Activated CD4-positive, alpha-beta memory T cell treated with anti-CD3 and anti-CD28 coated beads for 36 hours (primary cell): ENCODE measurements at regions not wholly inside any gene's neighbourhood (a gene's known extent, or its start where the extent isn't known, plus 50 kb on each side); places are given as distances from the start of the nearest gene placed in this dataset.

Experiments
- CTCF ChIA-PET: fragments of 350-600 bp; sonication (Branson Sonifier 250); formaldehyde crosslinking; loops from one replicate; lab custom pipeline; 2021; ENCODE audit warnings: antibody characterized with exemption, inconsistent platforms; lab: Charles Lee
- POLR2A ChIA-PET: fragments of 350-600 bp; sonication (Branson Sonifier 250); formaldehyde crosslinking; loops from one replicate; lab custom pipeline; 2021; ENCODE audit warnings: antibody characterized with exemption; lab: Charles Lee
- DNase-seq: peaks from one replicate; pipeline ENCODE4 v3.0.0-alpha.2; 2020
- H3K27ac Mint-ChIP-seq: one replicate; pipeline ENCODE4 v1.8.0; 2021; ENCODE audit warnings: mixed read lengths
- H3K27me3 Mint-ChIP-seq: one replicate; pipeline ENCODE4 v1.8.0; 2021; ENCODE audit warnings: mixed read lengths
- H3K36me3 Mint-ChIP-seq: one replicate; pipeline ENCODE4 v1.8.0; 2021; ENCODE audit warnings: mixed read lengths
- H3K4me1 Mint-ChIP-seq: one replicate; pipeline ENCODE4 v1.8.0; 2021; ENCODE audit warnings: low read depth, mixed read lengths
- H3K4me3 Mint-ChIP-seq: one replicate; pipeline ENCODE4 v1.8.0; 2021; ENCODE audit warnings: mild to moderate bottlenecking, mixed read lengths
- H3K9me3 Mint-ChIP-seq: one replicate; pipeline ENCODE4 v1.8.0; 2021; ENCODE audit warnings: mixed read lengths
- intact Hi-C: fragments of 100-400 bp; cut with micrococcal nuclease; formaldehyde crosslinking; loops from one replicate; pipeline ENCODE4 v1.15.1; 2023

- peaks cover 3% of the 10 kb centered on the region for H3K9me3 Mint-ChIP-seq
- CTCF ChIA-PET = no interaction called here
- DNase-seq = no peak
- POLR2A ChIA-PET = no interaction called here
- no peaks in the 10 kb centered on the region for H3K4me1 Mint-ChIP-seq
- H3K4me3 Mint-ChIP-seq = no peak overlapping the region
- H3K36me3 Mint-ChIP-seq = no peaks in the 10 kb centered on the region
- intact Hi-C loops = no loop called here
- no peak overlapping the region for H3K27ac Mint-ChIP-seq
- no peaks in the 10 kb centered on the region for H3K27me3 Mint-ChIP-seq
Observed at GRCh38 chrY:17223502-17223901, 656.5 kb downstream of the CDY2B start.

DNA sequence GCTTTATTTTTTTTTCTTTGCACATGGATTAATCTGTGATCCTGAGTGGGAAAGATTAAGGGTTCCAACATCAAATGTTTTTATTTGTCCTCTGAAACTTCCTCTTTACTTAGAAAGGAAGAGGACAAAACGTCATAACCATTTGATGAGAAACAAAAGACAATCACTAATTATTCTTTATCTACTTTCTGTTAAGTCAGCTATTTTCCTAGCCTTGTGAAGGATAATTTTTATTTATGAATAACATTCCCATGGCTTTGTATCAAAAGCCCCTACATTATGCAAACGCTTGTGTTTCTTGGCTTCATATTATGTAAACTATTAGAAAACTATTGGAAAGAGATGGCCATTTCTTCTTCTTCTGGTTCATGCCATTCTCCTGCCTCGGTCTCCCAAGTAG is 677.6 kb downstream of the CDY2B start:
- no peaks in the 10 kb centered on the region for H3K27me3 Mint-ChIP-seq
- intact Hi-C loops = no loop called here
- ChIA-PET CTCF (no interaction called here), POLR2A (no interaction called here)
- no peak overlapping the region for H3K27ac Mint-ChIP-seq
- H3K36me3 Mint-ChIP-seq = no peaks in the 10 kb centered on the region
- peaks cover 2% of the 10 kb centered on the region for H3K9me3 Mint-ChIP-seq
- H3K4me1 Mint-ChIP-seq = no peaks in the 10 kb centered on the region
- DNase-seq = no peak
- H3K4me3 Mint-ChIP-seq = no peak overlapping the region

DNA sequence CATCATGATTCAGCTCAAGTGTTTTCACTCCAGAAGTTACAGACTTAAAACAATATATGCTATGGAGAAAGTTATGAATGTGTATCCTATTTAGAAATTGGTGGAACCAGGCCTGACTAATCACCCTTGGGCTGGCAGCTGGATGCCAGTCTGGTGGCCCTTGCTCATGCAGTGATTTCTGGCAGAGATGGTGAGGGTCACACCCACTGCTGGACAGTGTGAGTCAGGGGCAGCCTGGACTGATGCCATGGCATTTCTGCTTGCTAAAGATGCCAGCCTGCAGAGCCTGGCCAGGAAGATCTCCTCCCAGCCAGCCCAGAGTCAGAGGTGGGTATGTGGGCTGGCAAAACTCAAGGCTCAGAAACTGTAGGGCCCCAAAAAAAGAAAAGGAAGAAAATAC is 695.7 kb downstream of the CDY2B start:
- intact Hi-C loops = no loop called here
- no peaks in the 10 kb centered on the region for H3K27me3 Mint-ChIP-seq
- ChIA-PET POLR2A (no interaction called here), CTCF (no interaction called here)
- H3K9me3 Mint-ChIP-seq = no peaks in the 10 kb centered on the region
- H3K4me3 Mint-ChIP-seq = no peak overlapping the region
- H3K4me1 Mint-ChIP-seq = no peaks in the 10 kb centered on the region
- H3K36me3 Mint-ChIP-seq = no peaks in the 10 kb centered on the region
- no peak overlapping the region for H3K27ac Mint-ChIP-seq
- DNase-seq = no peak

- Mint-ChIP-seq H3K36me3 (no peaks in the 10 kb centered on the region), H3K9me3 (peaks cover 2% of the 10 kb centered on the region), H3K4me1 (no peaks in the 10 kb centered on the region), H3K27ac (no peak overlapping the region), H3K4me3 (no peak overlapping the region), H3K27me3 (no peaks in the 10 kb centered on the region)
- DNase-seq = no peak
- CTCF ChIA-PET = no interaction called here
- POLR2A ChIA-PET = no interaction called here
- intact Hi-C loops = no loop called here
Observed at GRCh38 chrY:17166881-17167280, 713.1 kb downstream of the CDY2B start.

GRCh38 chrY:17122166-17122565 is 757.9 kb downstream of the CDY2B start:
- CTCF ChIA-PET = no interaction called here

DNA sequence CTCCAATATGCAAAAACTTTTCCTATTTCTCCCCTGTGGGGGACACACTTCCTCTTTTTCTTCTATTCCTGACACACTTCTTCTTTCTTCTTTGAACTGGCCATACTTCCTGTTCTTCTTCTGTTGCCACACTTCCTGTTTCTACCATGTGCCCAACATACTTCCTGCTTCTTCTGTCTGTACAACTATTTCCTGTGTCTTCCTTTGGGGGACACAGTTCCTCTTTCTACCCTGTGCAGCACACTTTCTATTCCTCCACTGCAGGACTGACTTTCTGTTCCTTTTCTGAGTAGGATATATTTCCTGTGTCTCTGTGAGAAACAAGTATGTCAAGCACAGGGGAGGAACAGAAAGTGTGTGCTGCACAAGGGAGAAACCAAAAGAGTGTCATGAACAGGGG is 794.7 kb downstream of the CDY2B start:
- no peaks in the 10 kb centered on the region for H3K9me3 Mint-ChIP-seq
- no peaks in the 10 kb centered on the region for H3K4me1 Mint-ChIP-seq
- intact Hi-C loops = no loop called here
- ChIA-PET POLR2A (no interaction called here), CTCF (no interaction called here)
- no peaks in the 10 kb centered on the region for H3K36me3 Mint-ChIP-seq
- no peak for DNase-seq
- no peaks in the 10 kb centered on the region for H3K27me3 Mint-ChIP-seq
- no peak overlapping the region for H3K4me3 Mint-ChIP-seq
- H3K27ac Mint-ChIP-seq = no peak overlapping the region

More at GRCh38 chrY:17122166-17122565, 757.9 kb downstream of the CDY2B start:
- Mint-ChIP-seq H3K27me3 (no peaks in the 10 kb centered on the region), H3K9me3 (no peaks in the 10 kb centered on the region), H3K27ac (no peak overlapping the region), H3K36me3 (no peaks in the 10 kb centered on the region), H3K4me1 (no peaks in the 10 kb centered on the region), H3K4me3 (no peak overlapping the region)
- DNase-seq = no peak
- intact Hi-C loops = no loop called here
- POLR2A ChIA-PET = no interaction called here

DNA sequence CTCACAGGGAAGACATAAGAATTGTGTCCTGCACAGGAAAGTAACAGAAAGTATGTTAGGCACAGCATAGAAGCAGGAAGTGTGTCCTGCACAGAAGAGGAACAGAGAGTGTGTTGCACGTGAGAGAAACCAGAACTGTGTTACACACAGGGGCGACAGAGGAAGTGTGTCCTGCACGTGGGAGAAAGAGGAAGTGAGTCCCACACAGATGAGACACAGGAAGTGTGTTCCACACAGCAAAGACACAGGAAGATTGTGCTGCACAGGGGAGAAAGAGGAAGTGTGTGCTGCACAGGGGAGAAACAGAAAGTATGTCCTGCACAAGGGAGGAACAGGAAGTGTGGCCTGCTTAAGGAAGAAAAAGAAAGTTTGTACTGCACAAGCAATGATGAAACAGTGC is 800.1 kb downstream of the CDY2B start:
- peaks cover 43% of the 10 kb centered on the region for H3K9me3 Mint-ChIP-seq
- DNase-seq = no peak
- H3K4me1 Mint-ChIP-seq = peaks cover 33% of the 10 kb centered on the region
- H3K27ac Mint-ChIP-seq = no peak overlapping the region
- POLR2A ChIA-PET = no interaction called here
- H3K27me3 Mint-ChIP-seq = no peaks in the 10 kb centered on the region
- no peak overlapping the region for H3K4me3 Mint-ChIP-seq
- CTCF ChIA-PET = no interaction called here
- H3K36me3 Mint-ChIP-seq = peaks cover 7% of the 10 kb centered on the region
- intact Hi-C loops = no loop called here

DNA sequence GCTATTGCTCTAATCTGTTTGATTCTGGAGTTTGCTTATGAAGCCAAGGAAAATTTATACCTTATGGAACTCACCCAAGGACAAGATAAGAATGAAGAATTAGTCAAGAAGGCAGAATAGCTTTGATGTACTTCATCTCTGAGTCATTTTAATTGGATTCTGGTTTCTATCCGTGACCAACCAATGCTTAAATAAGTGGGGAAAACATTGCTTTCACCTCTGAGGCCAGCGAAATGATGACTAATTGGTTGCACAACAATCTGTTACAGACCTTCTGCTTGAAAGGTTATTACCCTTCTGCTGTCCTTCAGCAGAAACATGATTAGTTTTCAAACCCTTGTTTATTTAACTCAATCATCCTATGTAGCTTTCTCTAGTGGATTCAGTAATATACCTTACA is 812.7 kb downstream of the CDY2B start:
- Mint-ChIP-seq H3K27ac (no peak overlapping the region), H3K27me3 (no peaks in the 10 kb centered on the region), H3K36me3 (peaks cover 4% of the 10 kb centered on the region), H3K9me3 (peaks cover 15% of the 10 kb centered on the region), H3K4me3 (no peak overlapping the region), H3K4me1 (peaks cover 9% of the 10 kb centered on the region)
- intact Hi-C loops = no loop called here
- CTCF ChIA-PET = no interaction called here
- no peak for DNase-seq
- POLR2A ChIA-PET = no interaction called here

DNA sequence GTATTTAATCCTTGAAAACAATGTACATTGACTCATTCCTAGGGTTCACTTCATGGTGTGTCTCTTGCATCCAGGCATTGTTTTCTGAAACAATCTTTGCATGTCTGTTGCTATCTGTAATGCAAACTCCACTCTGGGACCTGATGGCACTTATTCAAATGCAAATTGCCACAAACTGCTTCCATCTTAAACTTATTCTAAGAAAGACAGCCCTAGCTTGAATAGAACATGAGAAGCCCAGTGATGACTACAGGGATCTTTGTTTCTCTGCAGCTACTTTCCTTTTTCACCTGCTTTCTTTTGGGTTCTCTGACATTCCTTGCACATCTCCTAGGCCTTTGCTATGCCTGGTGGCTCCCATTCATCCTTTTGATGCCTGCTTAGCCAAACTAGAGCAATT is 827.0 kb downstream of the CDY2B start:
- intact Hi-C loops = no loop called here
- ChIA-PET CTCF (no interaction called here), POLR2A (no interaction called here)
- Mint-ChIP-seq H3K4me1 (no peaks in the 10 kb centered on the region), H3K9me3 (no peaks in the 10 kb centered on the region), H3K4me3 (no peak overlapping the region), H3K27me3 (no peaks in the 10 kb centered on the region), H3K27ac (no peak overlapping the region), H3K36me3 (no peaks in the 10 kb centered on the region)
- no peak for DNase-seq

- Mint-ChIP-seq H3K36me3 (no peaks in the 10 kb centered on the region), H3K9me3 (no peaks in the 10 kb centered on the region), H3K27ac (no peak overlapping the region), H3K27me3 (no peaks in the 10 kb centered on the region), H3K4me1 (no peaks in the 10 kb centered on the region), H3K4me3 (no peak overlapping the region)
- DNase-seq = no peak
- ChIA-PET POLR2A (no interaction called here), CTCF (no interaction called here)
- intact Hi-C loops = no loop called here
Observed at GRCh38 chrY:17050374-17050773, 829.6 kb downstream of the CDY2B start.

- ChIA-PET POLR2A (no interaction called here), CTCF (no interaction called here)
- no peak for DNase-seq
- Mint-ChIP-seq H3K36me3 (no peaks in the 10 kb centered on the region), H3K9me3 (peaks cover 7% of the 10 kb centered on the region), H3K27ac (no peak overlapping the region), H3K27me3 (no peaks in the 10 kb centered on the region), H3K4me3 (no peak overlapping the region), H3K4me1 (peaks cover 3% of the 10 kb centered on the region)
- intact Hi-C loops = no loop called here
Observed at GRCh38 chrY:17045124-17045523, 834.9 kb downstream of the CDY2B start.

DNA sequence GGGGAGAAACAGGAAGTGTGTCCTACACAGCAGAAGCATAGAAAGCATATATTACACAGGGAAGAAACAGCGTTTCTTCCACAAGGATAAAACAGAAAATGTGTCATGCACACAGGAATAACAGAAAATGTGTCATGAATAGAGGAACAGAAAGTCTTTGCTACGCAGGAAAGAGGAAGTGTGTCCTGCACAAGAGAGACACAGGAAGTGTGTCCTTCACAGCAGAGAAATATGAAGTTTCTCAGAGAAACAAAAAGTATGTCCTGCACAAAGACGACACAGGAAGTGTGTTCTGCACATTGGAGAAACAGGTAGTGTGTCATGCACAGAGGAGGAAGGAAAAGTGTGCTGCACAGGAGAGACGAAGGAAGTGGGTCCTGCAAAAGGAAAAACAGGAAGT is 835.3 kb downstream of the CDY2B start:
- Mint-ChIP-seq H3K36me3 (no peaks in the 10 kb centered on the region), H3K27ac (no peak overlapping the region), H3K4me3 (no peak overlapping the region), H3K9me3 (peaks cover 7% of the 10 kb centered on the region), H3K4me1 (peaks cover 3% of the 10 kb centered on the region), H3K27me3 (no peaks in the 10 kb centered on the region)
- CTCF ChIA-PET = no interaction called here
- intact Hi-C loops = no loop called here
- POLR2A ChIA-PET = no interaction called here
- no peak for DNase-seq

DNA sequence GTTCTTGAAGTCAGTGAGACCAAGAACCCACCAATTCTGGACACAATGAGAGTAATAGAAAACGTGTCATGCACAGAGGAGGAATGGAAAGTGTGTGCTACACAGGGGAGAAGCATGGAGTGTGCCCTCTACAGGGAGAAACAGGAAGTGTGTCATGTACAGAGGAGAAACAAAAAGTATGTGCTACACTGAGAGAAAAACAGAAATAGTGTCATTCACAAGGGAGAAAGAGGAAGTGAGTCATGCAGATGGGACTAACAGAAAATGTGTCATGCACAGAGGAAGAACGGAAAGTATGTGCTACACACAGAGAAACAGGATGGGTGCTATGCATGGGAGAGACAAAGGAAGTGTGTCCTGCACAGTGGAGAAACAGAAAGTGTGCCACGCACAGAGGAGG is 835.7 kb downstream of the CDY2B start:
- Mint-ChIP-seq H3K4me3 (no peak overlapping the region), H3K36me3 (no peaks in the 10 kb centered on the region), H3K27ac (no peak overlapping the region), H3K9me3 (peaks cover 7% of the 10 kb centered on the region), H3K27me3 (no peaks in the 10 kb centered on the region), H3K4me1 (peaks cover 3% of the 10 kb centered on the region)
- intact Hi-C loops = no loop called here
- CTCF ChIA-PET = no interaction called here
- DNase-seq = no peak
- POLR2A ChIA-PET = no interaction called here

- no peak overlapping the region for H3K27ac Mint-ChIP-seq
- POLR2A ChIA-PET = no interaction called here
- no peaks in the 10 kb centered on the region for H3K36me3 Mint-ChIP-seq
- CTCF ChIA-PET = no interaction called here
- peaks cover 3% of the 10 kb centered on the region for H3K4me1 Mint-ChIP-seq
- intact Hi-C loops = no loop called here
- H3K4me3 Mint-ChIP-seq = no peak overlapping the region
- peaks cover 7% of the 10 kb centered on the region for H3K9me3 Mint-ChIP-seq
- H3K27me3 Mint-ChIP-seq = no peaks in the 10 kb centered on the region
- no peak for DNase-seq
Observed at GRCh38 chrY:17038439-17038838, 841.6 kb downstream of the CDY2B start.
